ENCODE measurements at regions not wholly inside any gene's neighbourhood (a gene's known extent, or its start where the extent isn't known, plus 50 kb on each side); places are given as distances from the start of the nearest gene placed in this dataset.

DNA sequence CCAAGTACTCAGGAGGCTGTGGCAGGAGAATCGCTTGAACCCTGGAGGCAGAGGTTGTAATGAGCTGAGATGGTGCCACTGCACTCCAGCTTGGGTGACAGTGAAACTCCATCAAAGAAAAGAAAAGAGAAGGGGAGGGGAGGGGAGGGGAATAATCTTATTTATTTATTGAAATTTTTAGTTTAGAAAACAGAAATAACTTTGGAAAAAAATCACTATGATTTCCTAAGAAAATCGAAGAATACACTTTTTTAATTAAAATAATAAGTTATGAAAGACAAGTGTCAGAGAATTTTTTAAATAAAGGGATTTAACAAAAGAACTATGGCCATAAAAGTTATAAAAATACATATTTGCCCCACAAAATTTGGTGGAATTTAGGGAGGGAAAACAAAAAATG lies 836.9 kb upstream of the HS3ST1 start:
- H2AFZ ChIP-seq (ENCODE audit: low read length), result no peak overlapping the region
- CTCF ChIA-PET, result no interaction called here
- no TSS peak for BruUV-seq (replicated peaks)

GRCh38 chr4:12260453-12260852 lies 831.8 kb upstream of the HS3ST1 start:
- Histone ChIP-seq H3K27me3 (ENCODE audit: low read length) (no peaks in the 10 kb centered on the region), H3K36me3 (ENCODE audit: low read depth, low read length) (no peaks in the 10 kb centered on the region), H3K9ac (ENCODE audit: low read length) (no peak overlapping the region), H4K20me1 (ENCODE audit: low read length) (no peaks in the 10 kb centered on the region), H3K4me1 (ENCODE audit: insufficient read depth, low read length) (no peaks in the 10 kb centered on the region), H2AFZ (ENCODE audit: low read length) (no peak overlapping the region), H3K9me3 (ENCODE audit: low read length) (no peaks in the 10 kb centered on the region), H3K79me2 (ENCODE audit: low read length) (no peaks in the 10 kb centered on the region), H3K4me2 (ENCODE audit: low read length) (no peak overlapping the region), H3F3A (ENCODE audit: low read length, unreplicated experiment) (no peaks in the 10 kb centered on the region), H3K27ac (ENCODE audit: low read length) (no peak overlapping the region), H3K4me3 (ENCODE audit: low read length) (no peak overlapping the region), H3K9me2 (replicated peaks; ENCODE audit: low read length) (no peaks in the 10 kb centered on the region)
- no TSS peak for BruUV-seq (replicated peaks)
- ATAC-seq, result no peak
- TF ChIP-seq EZH2phosphoT487 (IDR thresholded peaks at IDR 0.05; ENCODE audit: borderline replicate concordance, low read length) (no peak), EZH2 (IDR thresholded peaks at IDR 0.05; ENCODE audit: low read length, unreplicated experiment) (no peak), CTCF (conservative IDR thresholded peaks at IDR 0.05; ENCODE audit: low read depth, low read length) (no peak)
- intact Hi-C loops (cut with micrococcal nuclease), result no loop called here
- no peak for DNase-seq
- CTCF ChIA-PET, result no interaction called here
- POLR2A ChIA-PET (ENCODE audit: unreplicated experiment), result no interaction called here

More for the DNA sequence above, 836.9 kb upstream of the HS3ST1 start:
- TF ChIP-seq CTCF (conservative IDR thresholded peaks at IDR 0.05; ENCODE audit: low read depth, low read length), result no peak
- no peak for TF ChIP-seq EZH2phosphoT487 (IDR thresholded peaks at IDR 0.05; ENCODE audit: borderline replicate concordance, low read length)
- no peak for TF ChIP-seq EZH2 (IDR thresholded peaks at IDR 0.05; ENCODE audit: low read length, unreplicated experiment)
- Histone ChIP-seq H3K4me1 (ENCODE audit: insufficient read depth, low read length) (no peaks in the 10 kb centered on the region), H3K9me2 (replicated peaks; ENCODE audit: low read length) (no peaks in the 10 kb centered on the region), H3K27ac (ENCODE audit: low read length) (no peak overlapping the region), H3K9me3 (ENCODE audit: low read length) (no peaks in the 10 kb centered on the region), H3K9ac (ENCODE audit: low read length) (no peak overlapping the region), H4K20me1 (ENCODE audit: low read length) (no peaks in the 10 kb centered on the region), H3K4me2 (ENCODE audit: low read length) (no peak overlapping the region), H3K36me3 (ENCODE audit: low read depth, low read length) (no peaks in the 10 kb centered on the region), H3K27me3 (ENCODE audit: low read length) (no peaks in the 10 kb centered on the region), H3K79me2 (ENCODE audit: low read length) (no peaks in the 10 kb centered on the region), H3K4me3 (ENCODE audit: low read length) (no peak overlapping the region), H3F3A (ENCODE audit: low read length, unreplicated experiment) (no peaks in the 10 kb centered on the region)
- POLR2A ChIA-PET (ENCODE audit: unreplicated experiment), result no interaction called here
- ATAC-seq, result no peak
- no peak for DNase-seq
- intact Hi-C loops (cut with micrococcal nuclease), result no loop called here

DNA sequence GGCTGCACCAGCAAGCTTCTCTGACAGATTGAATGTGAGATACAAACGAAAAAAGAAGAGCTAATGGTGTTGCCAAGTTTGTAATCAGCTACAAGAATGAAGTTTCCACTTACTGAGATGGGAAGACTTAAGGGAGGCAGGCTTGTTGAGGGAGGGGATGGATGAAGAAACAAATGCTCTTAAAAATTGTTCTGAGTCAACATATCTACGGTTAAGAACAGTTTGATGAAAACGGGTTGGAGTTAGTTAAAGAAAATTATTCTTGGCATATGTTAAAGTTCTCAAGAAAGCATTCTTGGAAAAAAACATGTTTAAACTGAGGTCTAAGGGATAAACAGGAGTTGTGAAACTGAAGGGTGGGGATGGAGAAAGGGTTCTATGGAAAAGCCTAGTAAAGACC lies 816.3 kb upstream of the HS3ST1 start:
- Histone ChIP-seq H3K4me3 (ENCODE audit: low read length) (no peak overlapping the region), H4K20me1 (ENCODE audit: low read length) (no peaks in the 10 kb centered on the region), H3K4me2 (ENCODE audit: low read length) (no peak overlapping the region), H3K27ac (ENCODE audit: low read length) (no peak overlapping the region), H3K9me3 (ENCODE audit: low read length) (no peaks in the 10 kb centered on the region), H3K9ac (ENCODE audit: low read length) (no peak overlapping the region), H3K79me2 (ENCODE audit: low read length) (no peaks in the 10 kb centered on the region), H3K4me1 (ENCODE audit: insufficient read depth, low read length) (no peaks in the 10 kb centered on the region), H3K36me3 (ENCODE audit: low read depth, low read length) (no peaks in the 10 kb centered on the region), H2AFZ (ENCODE audit: low read length) (no peak overlapping the region), H3K27me3 (ENCODE audit: low read length) (no peaks in the 10 kb centered on the region), H3K9me2 (replicated peaks; ENCODE audit: low read length) (no peaks in the 10 kb centered on the region), H3F3A (ENCODE audit: low read length, unreplicated experiment) (no peaks in the 10 kb centered on the region)
- BruUV-seq (replicated peaks), result no TSS peak
- DNase-seq (no peak), ATAC-seq (no peak)
- POLR2A ChIA-PET (ENCODE audit: unreplicated experiment), result no interaction called here
- intact Hi-C loops (cut with micrococcal nuclease), result no loop called here
- CTCF ChIA-PET, result no interaction called here
- no peak for TF ChIP-seq EZH2 (IDR thresholded peaks at IDR 0.05; ENCODE audit: low read length, unreplicated experiment)

All from PC-3 (cell line).